Stomach (tissue), 4 donors: ENCODE measurements at regions not wholly inside any gene's neighbourhood (a gene's known extent, or its start where the extent isn't known, plus 50 kb on each side); places are given as distances from the start of the nearest gene placed in this dataset.

Experiments
- CTCF ChIP-seq, 7 experiments: fragments of 450-650 bp in 4 of 7; fragments of 200-600 bp in 3 of 7; sonication (generic) in 3 of 7; IDR thresholded peaks; one replicate each; pipeline ENCODE4 v1.5.1; 2016 to 2019; ENCODE audit warnings: antibody characterized with exemption in 7 of 7, control low read depth in 2 of 7, mild to moderate bottlenecking in 1 of 7
- EP300 ChIP-seq: sonication (generic); formaldehyde crosslinking; IDR thresholded peaks from one replicate; pipeline ENCODE4 v1.6.1; 2017; ENCODE audit warnings: antibody characterized with exemption
- POLR2AphosphoS5 ChIP-seq, 3 donors: sonication (generic); formaldehyde crosslinking; IDR thresholded peaks; one replicate each; pipeline ENCODE4 v1.6.1; 2016; ENCODE audit warnings: antibody characterized with exemption in 3 of 3

GRCh38 chr21:35943752-35944151, 116.6 kb downstream of the SETD4 start:
- TF ChIP-seq CTCF (IDR thresholded peaks at IDR 0.05) (no peak), POLR2AphosphoS5 (IDR thresholded peaks at IDR 0.05) (no peak), EP300 (no peak)
